Mammary epithelial cell (primary cell): ENCODE measurements at regions not wholly inside any gene's neighbourhood (a gene's known extent, or its start where the extent isn't known, plus 50 kb on each side); places are given as distances from the start of the nearest gene placed in this dataset.

Experiments used
- EZH2 ChIP-seq: IDR thresholded peaks from 2 replicates; pipeline ENCODE4 v1.6.1; 2012; ENCODE audit warnings: low read length, inconsistent platforms, borderline replicate concordance
- TF ChIP-seq, protein P1 (sequence below), 2 donors: IDR thresholded peaks in 1 of 2; conservative IDR thresholded peaks in 1 of 2; 2 replicates each; pipeline ENCODE4 v1.5.1; 2011 to 2012; ENCODE audit warnings: inconsistent platforms in 2 of 2, low read length in 2 of 2, mild to moderate bottlenecking in 2 of 2, control low read depth in 1 of 2, low read depth in 1 of 2; ENCODE audit not compliant: insufficient read depth in 1 of 2; ENCODE audit errors: extremely low read depth in 1 of 2

DNA sequence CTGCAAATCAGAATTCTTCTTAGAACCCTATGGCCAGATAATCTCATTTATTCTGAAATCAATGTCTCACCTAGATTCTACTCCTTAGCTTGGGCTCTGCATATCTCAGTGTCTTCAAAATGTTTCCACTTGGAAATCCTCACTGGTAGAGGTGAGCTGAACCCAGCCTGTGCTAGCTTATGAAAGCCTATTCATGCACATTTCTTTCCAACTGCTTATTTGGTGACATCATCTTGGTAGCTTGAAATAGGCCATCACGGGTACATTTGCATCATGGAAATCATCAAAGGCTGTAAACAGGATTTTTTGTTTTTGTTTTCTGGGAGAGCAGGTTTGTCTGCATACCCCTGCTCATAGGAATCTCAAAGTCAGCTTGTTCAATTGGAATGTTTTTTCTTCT lies 130.8 kb downstream of the KCNJ18 start:
- TF ChIP-seq EZH2 = no peak
- TF ChIP-seq, protein P1, sequence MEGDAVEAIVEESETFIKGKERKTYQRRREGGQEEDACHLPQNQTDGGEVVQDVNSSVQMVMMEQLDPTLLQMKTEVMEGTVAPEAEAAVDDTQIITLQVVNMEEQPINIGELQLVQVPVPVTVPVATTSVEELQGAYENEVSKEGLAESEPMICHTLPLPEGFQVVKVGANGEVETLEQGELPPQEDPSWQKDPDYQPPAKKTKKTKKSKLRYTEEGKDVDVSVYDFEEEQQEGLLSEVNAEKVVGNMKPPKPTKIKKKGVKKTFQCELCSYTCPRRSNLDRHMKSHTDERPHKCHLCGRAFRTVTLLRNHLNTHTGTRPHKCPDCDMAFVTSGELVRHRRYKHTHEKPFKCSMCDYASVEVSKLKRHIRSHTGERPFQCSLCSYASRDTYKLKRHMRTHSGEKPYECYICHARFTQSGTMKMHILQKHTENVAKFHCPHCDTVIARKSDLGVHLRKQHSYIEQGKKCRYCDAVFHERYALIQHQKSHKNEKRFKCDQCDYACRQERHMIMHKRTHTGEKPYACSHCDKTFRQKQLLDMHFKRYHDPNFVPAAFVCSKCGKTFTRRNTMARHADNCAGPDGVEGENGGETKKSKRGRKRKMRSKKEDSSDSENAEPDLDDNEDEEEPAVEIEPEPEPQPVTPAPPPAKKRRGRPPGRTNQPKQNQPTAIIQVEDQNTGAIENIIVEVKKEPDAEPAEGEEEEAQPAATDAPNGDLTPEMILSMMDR (conservative IDR thresholded peaks at IDR 0.05 in 1 of 2, IDR thresholded peaks at IDR 0.05 in 1 of 2; ENCODE audit: extremely low read depth in 1 of 2, insufficient read depth in 1 of 2, low read depth in 1 of 2, low read length in 2 of 2) = no peak
